HG03521 (cell line): ENCODE measurements at regions not wholly inside any gene's neighbourhood (a gene's known extent, or its start where the extent isn't known, plus 50 kb on each side); places are given as distances from the start of the nearest gene placed in this dataset.

Experiments used
- ATAC-seq: cut with Tn5 transposase; IDR thresholded peaks from one replicate; pipeline ENCODE4 v1.9.1; 2021; ENCODE audit warnings: mild to moderate bottlenecking, moderate library complexity; ENCODE audit not compliant: unreplicated experiment

DNA sequence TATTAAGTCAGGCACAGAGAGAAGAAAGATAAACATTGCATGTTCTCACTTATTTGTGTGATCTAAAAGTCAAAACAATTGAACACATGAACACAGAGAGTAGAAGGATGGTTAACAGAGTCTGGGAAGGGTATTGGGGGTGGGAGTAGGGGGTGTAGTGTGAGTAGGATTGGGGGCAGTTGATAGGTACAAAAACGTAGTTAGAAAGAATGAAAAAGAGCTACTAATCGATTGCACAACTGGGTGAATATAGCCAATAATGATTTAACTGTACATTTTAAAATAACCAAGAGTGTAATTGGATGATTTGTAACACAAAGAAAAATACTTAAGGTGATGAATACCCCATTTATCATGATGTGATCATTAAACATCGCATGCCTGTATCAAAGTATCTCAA, 333.3 kb downstream of the HAO1 start:
- no peak for ATAC-seq

DNA sequence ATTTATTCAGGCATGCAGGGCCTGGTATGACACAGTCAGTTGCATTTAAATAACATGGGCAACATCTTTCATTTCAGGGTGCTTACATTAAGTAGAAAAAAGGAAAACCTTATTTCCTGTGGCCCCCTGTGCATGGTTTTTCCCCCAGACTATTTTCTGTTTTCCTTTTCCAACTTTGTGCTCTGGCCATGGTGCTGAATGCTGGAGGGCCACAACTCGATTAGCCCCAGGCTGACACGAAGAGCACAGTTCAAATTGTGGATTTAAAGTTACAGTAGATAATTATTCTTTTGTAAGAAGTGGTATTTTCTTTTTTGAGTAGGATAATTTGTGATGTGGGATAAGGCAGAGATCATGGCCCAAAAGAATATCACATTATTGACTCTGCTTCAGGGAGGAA, 332.0 kb downstream of the HAO1 start:
- no peak for ATAC-seq

DNA sequence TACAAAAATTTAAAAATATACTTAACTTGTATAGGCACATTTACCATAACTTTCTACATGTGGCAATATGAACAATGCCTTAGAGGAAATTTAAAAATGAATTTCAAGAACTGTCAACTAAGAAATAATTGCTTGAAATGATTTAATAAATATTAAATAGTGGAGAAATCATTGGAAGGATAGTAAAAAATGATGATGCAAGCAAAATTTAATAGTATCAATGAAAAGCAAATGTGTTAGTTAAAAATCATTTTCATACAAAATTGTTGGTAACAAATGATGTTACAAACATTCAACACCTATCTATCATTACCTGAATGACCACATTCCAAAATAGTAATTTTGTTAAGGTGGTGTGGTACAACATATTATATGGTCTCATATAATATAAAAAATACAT, 331.0 kb downstream of the HAO1 start:
- ATAC-seq = no peak

DNA sequence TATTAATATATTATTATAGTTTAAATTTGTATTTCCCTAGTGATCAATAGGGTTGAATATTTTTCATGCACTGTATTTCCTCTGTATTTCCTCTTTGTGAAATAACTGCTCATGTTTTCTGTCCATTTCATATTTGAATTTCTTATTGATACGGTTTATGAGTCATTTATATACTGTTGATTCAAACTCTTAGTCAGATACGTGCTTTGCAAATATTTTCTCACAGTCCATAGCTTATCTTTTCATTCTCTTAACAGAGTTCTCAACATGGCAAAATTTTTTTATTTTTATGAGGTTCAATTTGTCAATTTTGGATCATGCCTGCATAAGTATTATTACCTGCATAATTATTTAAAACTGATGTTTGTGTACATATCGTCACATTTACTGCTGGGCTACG, 329.6 kb downstream of the HAO1 start:
- no peak for ATAC-seq

DNA sequence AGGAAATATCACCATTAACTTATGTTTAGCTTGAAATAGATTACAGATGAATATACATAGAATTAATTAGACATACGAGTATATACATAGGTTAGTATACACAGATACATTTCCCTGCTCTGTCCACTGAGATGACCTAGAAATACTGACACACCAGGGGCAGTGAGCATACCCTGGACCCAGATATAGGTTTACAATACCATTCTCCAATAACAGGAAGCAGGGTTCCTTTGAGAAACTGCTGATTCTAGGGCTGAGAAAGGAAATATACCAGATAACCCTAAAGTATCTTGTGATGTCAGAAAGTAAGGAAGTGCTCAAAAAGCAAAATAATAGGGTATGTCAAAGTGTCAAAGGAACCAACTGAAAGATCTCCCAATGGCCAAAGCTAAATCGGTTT, 322.5 kb downstream of the HAO1 start:
- ATAC-seq = no peak

DNA sequence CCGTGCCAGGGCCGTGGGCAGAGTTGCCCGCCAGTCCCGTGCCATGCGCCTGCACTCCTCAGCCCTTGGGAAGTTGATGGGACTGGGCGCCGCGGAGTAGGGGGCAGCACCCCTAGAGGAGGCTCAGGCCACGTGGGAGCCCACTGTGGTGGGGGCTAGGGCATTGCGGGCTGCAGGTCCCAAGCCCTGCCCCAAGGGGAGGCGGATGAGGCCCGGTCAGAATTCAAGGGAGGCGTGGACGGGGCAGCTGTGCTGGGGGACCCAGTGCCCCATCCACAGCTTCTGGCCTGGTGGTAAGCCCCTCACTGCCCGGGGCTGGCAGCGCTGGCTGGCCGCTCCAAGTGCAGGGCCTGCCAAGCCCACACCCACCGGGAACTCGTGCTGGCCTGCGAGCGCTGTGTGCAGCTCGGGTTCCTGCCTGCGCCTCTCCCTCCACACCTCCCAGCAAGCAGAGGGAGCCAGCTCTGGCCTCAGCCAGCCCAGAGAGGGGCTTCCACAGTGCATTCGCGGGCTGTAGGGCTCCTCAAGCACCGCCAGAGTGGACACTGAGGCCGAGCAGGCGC, 317.8 kb downstream of the HAO1 start:
- no peak for ATAC-seq

DNA sequence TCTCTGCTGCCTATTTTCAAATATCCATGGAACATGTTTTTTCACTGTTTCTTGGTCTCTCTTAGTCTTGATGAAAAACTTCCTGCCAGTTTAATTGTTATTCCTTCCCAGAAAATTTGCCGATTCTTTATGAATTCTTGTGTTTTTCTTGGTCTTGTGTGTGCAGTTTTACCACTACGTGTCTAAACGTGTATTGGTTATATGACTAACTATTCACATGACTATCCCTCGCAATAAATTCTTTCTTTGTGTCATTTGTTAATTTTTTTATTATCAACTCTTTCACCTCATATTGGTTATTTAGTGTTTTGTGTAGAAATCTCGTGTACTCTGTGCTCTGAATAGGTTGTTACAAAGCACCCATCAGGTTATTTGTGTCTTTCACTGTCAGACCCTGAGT, 315.4 kb downstream of the HAO1 start:
- no peak for ATAC-seq

DNA sequence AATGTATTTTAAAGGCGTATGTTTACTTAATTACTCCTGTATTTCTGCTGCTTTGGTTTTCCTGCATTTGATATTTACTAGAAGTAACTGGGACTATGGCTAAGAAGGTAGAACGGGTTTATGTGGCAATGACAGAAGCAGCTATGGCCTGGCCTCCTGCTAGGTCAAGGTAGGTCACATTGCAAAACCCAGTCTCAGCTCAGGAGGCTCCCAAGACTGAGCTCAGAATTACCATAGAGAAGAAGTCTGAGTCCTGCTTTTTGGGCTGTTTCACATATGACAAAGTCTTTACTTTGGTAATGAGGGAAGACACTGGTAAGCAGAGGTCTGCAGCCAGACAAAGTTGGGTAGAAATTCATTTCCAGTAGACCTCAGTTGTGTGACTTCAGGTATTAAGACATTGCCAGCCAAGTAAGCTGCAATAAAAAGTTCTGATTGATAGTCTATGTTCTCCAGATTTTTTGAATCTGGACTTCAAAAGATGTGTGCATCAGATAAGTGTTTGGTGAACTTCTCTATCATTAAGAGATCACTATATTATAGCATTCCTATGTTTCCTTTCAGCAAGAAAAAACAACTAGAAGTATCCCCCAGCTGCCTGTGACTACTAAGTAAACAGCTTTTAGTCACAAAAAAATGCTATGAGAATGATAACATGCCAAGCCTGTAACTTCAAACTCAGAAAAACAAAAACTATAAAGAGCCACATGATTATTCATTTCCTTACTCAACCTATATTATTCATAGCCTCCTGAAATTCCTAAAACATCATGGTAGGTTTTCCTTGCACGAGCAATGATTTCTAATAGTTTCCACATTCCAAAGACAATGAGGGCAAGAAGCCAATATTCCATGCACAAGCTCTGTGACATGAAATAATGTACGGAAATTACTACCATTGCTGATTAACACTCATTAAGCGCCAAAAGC, 312.3 kb downstream of the HAO1 start:
- ATAC-seq = no peak

DNA sequence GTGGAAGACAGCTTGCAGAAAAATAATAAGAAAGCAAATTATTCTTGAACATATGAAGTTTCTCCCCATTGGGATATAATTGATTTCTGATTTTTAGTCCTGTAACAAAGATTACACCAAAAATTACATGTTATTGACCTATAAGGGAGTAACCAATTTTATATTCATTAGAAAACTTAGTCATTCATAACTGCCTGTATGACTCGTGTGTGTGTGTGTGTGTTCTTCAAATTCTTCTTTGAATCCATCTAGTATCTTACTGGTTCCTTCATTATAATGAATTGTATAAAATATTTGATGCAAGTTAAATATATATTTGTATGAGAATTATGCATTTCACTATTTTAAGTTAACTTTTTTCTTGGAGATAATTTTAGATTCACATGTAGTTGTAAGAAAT, 310.4 kb downstream of the HAO1 start:
- ATAC-seq = no peak

DNA sequence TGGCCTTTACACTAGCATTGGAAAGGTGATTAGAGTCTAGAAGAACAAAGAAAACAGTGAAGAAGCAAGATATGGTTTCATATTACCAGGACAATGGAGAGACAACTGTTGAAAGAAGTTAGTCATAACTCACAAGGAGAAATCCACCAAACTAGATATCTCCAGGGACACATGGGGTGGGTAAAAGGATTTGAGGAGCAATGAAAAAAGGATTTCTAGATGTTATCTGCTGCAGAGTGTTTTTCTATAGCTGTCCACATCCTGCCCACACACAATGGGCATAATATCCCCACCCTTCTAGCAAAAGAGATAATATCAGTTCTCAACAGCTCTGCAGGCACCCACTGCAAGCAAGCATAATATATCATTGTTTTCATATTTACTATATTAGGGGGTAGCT, 303.1 kb downstream of the HAO1 start:
- ATAC-seq = no peak

DNA sequence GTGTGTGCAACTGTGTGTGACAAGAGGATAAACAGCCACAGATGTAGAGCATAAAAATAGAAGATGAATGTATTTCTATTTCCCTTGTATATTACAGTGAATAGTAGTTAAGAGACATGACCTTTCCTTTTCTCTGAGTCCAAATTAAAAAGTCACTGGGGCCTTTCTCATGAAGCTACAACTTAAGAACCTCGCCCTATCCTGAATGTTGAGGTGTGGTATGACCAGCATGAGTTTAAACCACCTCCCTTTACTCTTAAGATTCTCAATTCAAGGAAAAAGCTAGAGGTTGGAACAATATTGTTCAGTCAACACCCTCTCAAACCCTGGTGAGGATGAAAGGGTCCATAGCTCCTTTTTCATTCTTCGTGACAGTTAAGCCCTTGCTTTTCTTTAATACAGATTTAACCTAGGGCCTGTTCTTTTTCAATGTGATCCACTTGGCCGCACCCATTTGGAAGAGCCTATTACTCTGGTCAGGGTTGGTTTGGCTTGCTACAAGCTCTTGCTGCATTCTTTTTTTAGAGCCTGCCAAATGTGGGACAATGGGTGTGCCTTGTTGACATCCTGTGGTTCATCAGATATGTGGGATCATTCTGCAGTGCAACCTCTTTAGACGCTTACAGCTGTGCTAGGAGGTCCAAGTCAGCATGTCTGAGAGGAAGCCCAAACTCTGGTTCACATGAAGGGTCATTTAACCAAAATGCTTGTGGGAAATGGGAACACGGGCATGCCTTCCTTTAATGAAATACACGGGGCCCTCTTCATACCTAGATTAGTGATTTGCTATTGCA, 290.0 kb downstream of the HAO1 start:
- no peak for ATAC-seq

DNA sequence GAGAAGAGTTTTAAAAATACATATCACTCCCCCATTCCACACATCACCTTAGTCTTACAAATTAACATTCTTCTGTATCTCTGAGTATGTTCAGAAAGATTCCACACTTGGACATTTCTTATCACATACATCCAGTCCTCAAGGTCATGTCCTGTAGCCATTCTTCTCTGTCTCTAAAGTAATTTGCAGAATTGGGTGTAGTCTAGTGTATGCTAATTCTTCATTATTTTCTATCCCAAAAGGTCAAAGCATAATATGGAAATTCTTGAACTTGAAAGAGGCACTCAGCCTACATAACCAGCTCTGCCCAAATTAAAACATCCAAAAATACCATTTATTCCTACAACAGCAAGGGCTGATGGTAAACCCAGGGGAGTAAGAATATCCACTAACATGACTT, 286.0 kb downstream of the HAO1 start:
- ATAC-seq = no peak

DNA sequence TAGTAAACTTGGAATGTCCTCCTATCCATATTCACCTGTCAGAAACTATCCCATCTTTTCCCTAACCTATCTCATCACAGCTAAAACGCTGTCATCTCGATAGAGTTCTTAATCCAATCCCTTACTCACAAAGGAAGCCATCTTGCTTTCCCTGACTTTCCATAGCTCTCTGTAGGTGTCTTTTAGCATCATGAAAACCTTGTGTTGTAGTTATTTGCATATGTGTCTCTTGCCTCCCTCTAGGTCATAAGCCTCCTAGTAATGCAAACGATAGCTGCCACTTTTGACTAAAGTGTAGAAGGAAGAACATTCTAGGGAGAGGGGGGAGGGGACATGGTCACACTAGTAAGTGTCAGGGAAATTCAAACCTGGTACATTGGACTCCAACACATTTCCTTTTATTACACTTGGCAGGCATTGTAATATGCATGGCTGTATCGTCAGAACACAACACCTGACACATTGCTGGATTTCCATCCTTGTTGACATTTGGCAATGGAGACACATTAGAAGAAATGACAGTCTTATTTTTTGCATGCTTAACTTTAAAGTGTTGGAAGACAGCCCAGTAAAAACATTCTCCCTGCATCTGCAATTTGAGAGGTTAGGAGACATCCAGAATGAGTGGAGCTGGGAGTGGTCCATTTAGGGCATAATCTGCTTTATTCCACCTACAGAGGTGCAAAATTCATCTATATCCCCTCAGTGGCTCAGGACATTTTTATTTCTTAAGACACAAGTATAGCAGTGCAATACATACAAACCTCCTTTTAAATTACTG, 283.4 kb downstream of the HAO1 start:
- ATAC-seq = no peak

DNA sequence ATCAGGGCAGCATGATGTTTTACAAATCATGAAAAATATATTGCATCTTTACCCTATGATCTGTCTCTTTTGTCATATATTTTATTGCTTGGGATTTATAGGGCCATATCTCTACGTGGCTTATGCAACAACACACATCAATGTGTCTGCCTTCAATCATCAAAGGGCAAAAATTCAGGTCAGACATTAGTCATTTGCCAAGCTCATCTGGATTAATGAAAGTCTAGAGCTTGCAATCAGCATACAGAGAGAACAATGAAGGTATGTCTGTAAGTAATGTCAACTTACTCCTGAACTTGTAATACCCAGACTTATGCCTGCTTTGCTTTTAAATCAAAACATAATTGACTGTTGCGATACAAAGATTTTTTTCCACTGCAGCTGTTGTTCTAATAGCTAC, 282.7 kb downstream of the HAO1 start:
- no peak for ATAC-seq

DNA sequence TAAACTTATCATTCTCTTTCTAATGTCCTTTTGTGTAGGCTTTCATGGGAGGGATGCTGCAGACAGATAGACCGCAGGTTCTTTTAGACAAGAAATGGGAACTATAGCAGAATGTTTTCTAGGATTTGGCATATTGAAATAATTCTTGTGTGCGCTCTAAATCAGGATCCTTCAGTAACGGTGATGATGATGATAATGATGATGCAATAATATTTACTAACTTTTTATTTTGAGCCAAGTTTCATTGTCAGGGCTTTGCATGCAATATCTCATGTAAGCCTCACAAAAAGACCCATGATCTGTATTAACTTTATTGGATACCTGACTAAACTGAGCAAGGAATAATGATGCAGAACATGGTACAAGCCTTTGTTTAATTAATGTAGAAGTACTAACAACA, 280.1 kb downstream of the HAO1 start:
- no peak for ATAC-seq

DNA sequence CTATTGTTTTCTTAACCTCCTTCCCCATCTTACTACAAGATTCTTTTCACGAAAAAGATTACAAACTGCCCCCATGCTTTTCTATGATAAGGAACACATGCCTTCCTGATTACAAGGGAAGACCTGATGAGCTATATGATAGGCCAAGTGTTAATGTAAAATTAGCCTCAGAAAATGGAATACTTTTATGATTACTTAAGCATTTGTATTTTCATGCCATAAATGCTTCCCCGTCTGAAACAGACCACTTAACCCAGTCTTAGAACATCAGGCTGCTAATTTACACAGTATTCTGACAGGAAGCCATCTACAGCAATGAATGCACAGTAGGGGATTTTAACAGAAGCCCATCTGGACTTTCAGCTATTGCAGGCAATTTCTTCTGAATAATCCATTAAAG, 274.9 kb downstream of the HAO1 start:
- ATAC-seq = no peak

DNA sequence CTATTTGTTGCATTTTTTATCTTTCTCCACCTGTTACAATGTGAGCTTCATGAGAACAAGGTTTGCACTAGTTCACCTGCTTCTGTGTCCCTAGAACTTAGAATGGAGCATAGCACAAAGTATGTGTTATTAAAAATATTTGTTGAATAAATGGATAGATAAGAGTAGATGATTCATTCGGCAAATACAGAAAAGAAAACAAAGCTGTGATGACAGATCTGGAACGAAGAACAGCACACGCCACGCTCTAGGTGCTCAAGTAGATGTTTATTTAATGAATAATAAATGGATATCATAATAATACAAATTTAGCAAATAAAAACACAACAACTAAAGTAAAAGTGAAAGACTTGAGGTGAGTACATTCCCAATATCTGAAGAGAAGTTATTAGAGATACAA, 273.1 kb downstream of the HAO1 start:
- ATAC-seq = no peak

DNA sequence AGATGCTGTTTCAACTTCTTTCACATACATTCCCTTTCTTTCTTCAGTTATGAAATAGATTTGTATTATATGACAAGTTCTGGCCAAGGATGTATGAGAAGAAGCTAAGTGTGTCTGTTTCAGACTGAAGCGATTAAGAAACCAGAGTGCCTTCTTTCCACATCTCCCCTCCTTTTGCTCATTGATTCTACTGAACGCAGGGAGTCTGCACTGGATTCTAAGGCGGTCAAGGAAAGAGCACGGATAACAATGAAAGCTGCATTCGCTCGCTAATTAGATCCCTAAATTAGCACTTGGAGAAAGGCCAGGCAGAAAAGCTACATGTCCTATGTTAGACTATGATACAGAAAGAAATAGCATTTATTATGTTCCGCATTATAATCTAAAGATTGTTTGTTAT, 267.7 kb downstream of the HAO1 start:
- no peak for ATAC-seq

DNA sequence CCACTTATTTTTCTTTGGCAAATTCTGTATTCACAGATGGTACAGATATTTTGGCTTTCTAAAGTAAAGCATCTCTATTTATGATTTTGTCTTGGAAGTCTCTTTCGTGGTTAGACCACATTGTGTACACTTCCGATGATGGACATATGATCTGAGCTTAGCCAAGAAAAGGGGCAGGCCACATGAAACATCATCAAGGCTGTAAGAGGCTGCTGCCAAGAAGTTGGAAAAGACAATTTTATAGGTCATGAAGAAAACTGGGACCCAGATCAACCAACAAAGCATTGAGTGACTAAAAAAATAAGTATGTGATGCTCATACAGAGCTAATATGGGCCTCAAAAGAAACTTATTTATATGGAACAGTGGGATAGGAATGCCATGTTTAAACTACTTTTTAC, 266.4 kb downstream of the HAO1 start:
- ATAC-seq = no peak

DNA sequence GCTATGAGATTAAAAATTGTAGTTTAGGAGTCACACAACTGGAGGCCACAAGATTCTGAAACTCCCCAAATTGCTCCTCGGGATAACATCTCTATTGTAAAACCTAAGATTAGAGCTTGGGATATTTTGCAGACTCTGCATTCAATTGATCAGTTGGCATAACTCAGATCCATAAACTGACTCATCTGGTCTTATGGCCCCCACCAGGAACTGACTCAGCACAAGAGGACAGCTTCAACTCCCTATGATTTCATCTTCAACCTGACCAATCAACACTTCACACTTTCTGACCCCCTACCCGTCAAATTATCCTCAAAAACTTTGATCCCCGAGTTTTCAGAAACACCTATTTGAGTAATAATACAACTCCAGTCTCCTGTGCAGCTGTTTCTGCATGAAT, 257.3 kb downstream of the HAO1 start:
- ATAC-seq = no peak

DNA sequence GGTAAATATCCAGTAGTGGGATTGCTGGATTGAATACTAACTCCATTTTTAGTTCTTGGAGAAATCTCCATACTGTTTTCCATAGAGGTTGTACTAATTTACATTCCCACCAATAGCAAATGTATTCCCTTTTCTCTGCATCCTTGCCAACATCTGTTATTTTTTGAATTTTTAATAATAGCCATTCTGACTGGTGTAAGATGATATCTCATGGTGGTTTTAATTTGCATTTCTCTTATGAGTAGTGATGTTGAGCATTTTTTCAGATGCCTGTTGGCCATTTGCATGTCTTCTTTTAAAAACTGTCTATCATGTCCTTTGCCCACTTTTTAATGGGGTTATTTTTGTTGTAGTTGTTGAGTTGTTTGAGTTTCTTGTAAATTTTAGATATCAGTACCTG, 253.2 kb downstream of the HAO1 start:
- ATAC-seq = no peak
